Keratinocyte (primary cell): ENCODE measurements at regions not wholly inside any gene's neighbourhood (a gene's known extent, or its start where the extent isn't known, plus 50 kb on each side); places are given as distances from the start of the nearest gene placed in this dataset.

Experiments used
- DNase-seq: peaks from one replicate; pipeline ENCODE4 v3.0.0-alpha.2; 2011; ENCODE audit warnings: low read depth, missing footprints, low spot score
- FAIRE-seq: peaks from 2 replicates; lab custom pipeline; 2011; peaks lifted over from hg19 to GRCh38; lab: Jason Lieb, UNC
- H2AFZ ChIP-seq: 2 replicates; pipeline ENCODE4 v1.6.0; 2012; ENCODE audit warnings: low read length, control low read depth, inconsistent platforms; ENCODE audit not compliant: control insufficient read depth
- H3K27ac ChIP-seq: 2 replicates; pipeline ENCODE4 v1.5.1; 2011; ENCODE audit warnings: low read length; ENCODE audit not compliant: control insufficient read depth, insufficient read depth
- H3K27me3 ChIP-seq: 3 replicates; pipeline ENCODE4 v1.6.0; 2011; ENCODE audit warnings: low read length; ENCODE audit not compliant: control insufficient read depth, insufficient read depth; ENCODE audit errors: extremely low read depth
- H3K36me3 ChIP-seq, 2 experiments: 2 replicates in 1 of 2; 3 replicates in 1 of 2; pipeline ENCODE4 v1.5.1; 2011; ENCODE audit warnings: low read length in 2 of 2, mild to moderate bottlenecking in 1 of 2; ENCODE audit not compliant: control insufficient read depth in 2 of 2, insufficient read depth in 2 of 2; ENCODE audit errors: extremely low read depth in 1 of 2
- H3K4me1 ChIP-seq: 3 replicates; pipeline ENCODE4 v1.5.1; 2011; ENCODE audit warnings: low read length; ENCODE audit not compliant: control insufficient read depth, insufficient read depth; ENCODE audit errors: extremely low read depth
- H3K4me2 ChIP-seq: 3 replicates; pipeline ENCODE4 v1.6.0; 2011; ENCODE audit warnings: low read depth, low read length; ENCODE audit not compliant: control insufficient read depth, insufficient read depth; ENCODE audit errors: extremely low read depth
- H3K4me3 ChIP-seq, 3 experiments: fragments of 200-600 bp in 1 of 3; sonication (generic) in 1 of 3; 2 replicates in 2 of 3; 3 replicates in 1 of 3; pipeline ENCODE4 v1.5.1; 2011 to 2016; ENCODE audit warnings: low read length in 3 of 3, mild to moderate bottlenecking in 3 of 3, control low read depth in 2 of 3, inconsistent platforms in 1 of 3, low read depth in 1 of 3, mixed read lengths in 1 of 3, mixed run types in 1 of 3, moderate library complexity in 1 of 3; ENCODE audit not compliant: control insufficient read depth in 2 of 3, insufficient read depth in 2 of 3; ENCODE audit errors: extremely low read depth in 1 of 3
- H3K79me2 ChIP-seq: 2 replicates; pipeline ENCODE4 v1.6.0; 2012; ENCODE audit warnings: low read length; ENCODE audit not compliant: control insufficient read depth, insufficient read depth
- H3K9ac ChIP-seq: 3 replicates; pipeline ENCODE4 v1.6.0; 2011; ENCODE audit warnings: low read length; ENCODE audit not compliant: control insufficient read depth, insufficient read depth; ENCODE audit errors: extremely low read depth
- H3K9me1 ChIP-seq: 3 replicates; pipeline ENCODE4 v1.6.0; 2011; ENCODE audit warnings: low read length; ENCODE audit not compliant: control insufficient read depth, insufficient read depth; ENCODE audit errors: extremely low read depth
- H3K9me3 ChIP-seq: 2 replicates; pipeline ENCODE4 v1.5.1; 2012; ENCODE audit warnings: low read depth, low read length; ENCODE audit not compliant: control insufficient read depth
- H4K20me1 ChIP-seq: 3 replicates; pipeline ENCODE4 v1.6.0; 2011; ENCODE audit warnings: low read length; ENCODE audit not compliant: control insufficient read depth, insufficient read depth; ENCODE audit errors: extremely low read depth
- EZH2 ChIP-seq: IDR thresholded peaks from one replicate; pipeline ENCODE4 v1.6.1; 2012; ENCODE audit warnings: inconsistent platforms, mild to moderate bottlenecking, low read length, moderate library complexity
- dilution Hi-C: fragments of 300-500 bp; cut with MboI; formaldehyde crosslinking; loops from one replicate; pipeline ENCODE4 v1.7.0; 2020; ENCODE audit warnings: low sequenced_read_pairs; ENCODE audit not compliant: extremely low pct_ligation_motif_present
- TF ChIP-seq, protein P1 (sequence below), 3 experiments: IDR thresholded peaks in 1 of 3; conservative IDR thresholded peaks in 1 of 3; optimal IDR thresholded peaks in 1 of 3; 2 replicates in 2 of 3; 3 replicates in 1 of 3; pipeline versions ENCODE3 to v1.5.1; 2011; ENCODE audit warnings: low read length in 3 of 3, mild to moderate bottlenecking in 3 of 3, moderate library complexity in 2 of 3, control low read depth in 1 of 3, inconsistent platforms in 1 of 3; ENCODE audit not compliant: insufficient read depth in 2 of 3; ENCODE audit errors: extremely low read depth in 1 of 3

DNA sequence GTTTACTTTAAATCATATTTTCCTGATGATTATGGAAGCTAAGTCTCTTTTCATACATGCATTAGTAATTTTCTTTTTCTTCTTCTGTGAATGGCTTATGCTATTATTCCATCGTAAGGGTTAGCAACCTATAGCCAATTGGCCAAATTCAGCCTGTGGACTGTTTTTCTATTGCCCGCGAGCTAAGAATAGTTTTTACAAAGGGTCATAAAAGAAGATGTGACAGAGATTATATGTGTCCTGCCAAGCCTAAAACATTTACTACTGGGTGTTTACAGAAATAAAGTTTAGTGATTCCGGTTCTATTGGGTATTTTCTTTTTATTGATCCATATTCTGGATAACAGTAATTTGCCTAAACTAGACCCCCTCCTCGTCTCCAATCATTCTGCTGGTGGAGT, 268.8 kb upstream of the DIO3 start:
- Histone ChIP-seq H3K4me3 (no peak overlapping the region), H4K20me1 (no peaks in the 10 kb centered on the region), H3K36me3 (no peaks in the 10 kb centered on the region), H3K9me3 (peaks cover 6% of the 10 kb centered on the region), H3K27ac (no peak overlapping the region), H3K27me3 (no peaks in the 10 kb centered on the region), H2AFZ (no peak overlapping the region), H3K9me1 (no peaks in the 10 kb centered on the region), H3K4me1 (no peaks in the 10 kb centered on the region), H3K9ac (no peak overlapping the region), H3K79me2 (no peaks in the 10 kb centered on the region), H3K4me2 (no peak overlapping the region)
- dilution Hi-C loops, result no loop called here
- FAIRE-seq, result no peak
- no peak for DNase-seq
- no peak for TF ChIP-seq EZH2
- TF ChIP-seq, protein P1, sequence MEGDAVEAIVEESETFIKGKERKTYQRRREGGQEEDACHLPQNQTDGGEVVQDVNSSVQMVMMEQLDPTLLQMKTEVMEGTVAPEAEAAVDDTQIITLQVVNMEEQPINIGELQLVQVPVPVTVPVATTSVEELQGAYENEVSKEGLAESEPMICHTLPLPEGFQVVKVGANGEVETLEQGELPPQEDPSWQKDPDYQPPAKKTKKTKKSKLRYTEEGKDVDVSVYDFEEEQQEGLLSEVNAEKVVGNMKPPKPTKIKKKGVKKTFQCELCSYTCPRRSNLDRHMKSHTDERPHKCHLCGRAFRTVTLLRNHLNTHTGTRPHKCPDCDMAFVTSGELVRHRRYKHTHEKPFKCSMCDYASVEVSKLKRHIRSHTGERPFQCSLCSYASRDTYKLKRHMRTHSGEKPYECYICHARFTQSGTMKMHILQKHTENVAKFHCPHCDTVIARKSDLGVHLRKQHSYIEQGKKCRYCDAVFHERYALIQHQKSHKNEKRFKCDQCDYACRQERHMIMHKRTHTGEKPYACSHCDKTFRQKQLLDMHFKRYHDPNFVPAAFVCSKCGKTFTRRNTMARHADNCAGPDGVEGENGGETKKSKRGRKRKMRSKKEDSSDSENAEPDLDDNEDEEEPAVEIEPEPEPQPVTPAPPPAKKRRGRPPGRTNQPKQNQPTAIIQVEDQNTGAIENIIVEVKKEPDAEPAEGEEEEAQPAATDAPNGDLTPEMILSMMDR (optimal IDR thresholded peaks at IDR 0.05 in 1 of 3, IDR thresholded peaks at IDR 0.05 in 1 of 3, conservative IDR thresholded peaks at IDR 0.05 in 1 of 3; ENCODE audit: extremely low read depth in 1 of 3, insufficient read depth in 2 of 3, low read length in 3 of 3), result no peak

DNA sequence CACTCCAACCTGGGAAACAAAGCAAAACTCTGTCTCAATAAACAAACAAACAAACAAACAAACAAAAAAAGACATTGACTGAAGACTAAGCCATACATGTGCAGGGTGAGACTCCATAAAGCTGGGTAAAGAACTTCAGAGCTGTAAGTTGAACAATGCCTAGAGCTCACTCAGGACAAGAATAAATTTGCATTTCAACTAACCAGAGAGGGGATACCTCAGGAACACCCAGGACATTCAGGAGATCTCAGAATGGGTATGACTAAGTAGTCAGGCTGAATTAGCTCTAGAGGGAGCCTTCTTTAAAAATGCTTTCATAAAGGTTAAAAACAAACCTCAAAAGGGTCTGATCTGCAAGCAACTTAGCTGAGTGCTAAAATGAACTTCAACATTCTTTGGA, 267.7 kb upstream of the DIO3 start:
- DNase-seq (no peak), FAIRE-seq (no peak)
- Histone ChIP-seq H4K20me1 (no peaks in the 10 kb centered on the region), H3K27ac (no peak overlapping the region), H3K9me1 (no peaks in the 10 kb centered on the region), H3K36me3 (no peaks in the 10 kb centered on the region), H3K4me3 (no peak overlapping the region), H3K4me1 (no peaks in the 10 kb centered on the region), H2AFZ (no peak overlapping the region), H3K9me3 (peaks cover 6% of the 10 kb centered on the region), H3K9ac (no peak overlapping the region), H3K27me3 (no peaks in the 10 kb centered on the region), H3K79me2 (no peaks in the 10 kb centered on the region), H3K4me2 (no peak overlapping the region)
- dilution Hi-C loops, result no loop called here
- TF ChIP-seq EZH2, result no peak
- TF ChIP-seq, protein P1 (optimal IDR thresholded peaks at IDR 0.05 in 1 of 3, IDR thresholded peaks at IDR 0.05 in 1 of 3, conservative IDR thresholded peaks at IDR 0.05 in 1 of 3; ENCODE audit: extremely low read depth in 1 of 3, insufficient read depth in 2 of 3, low read length in 3 of 3), result no peak
